Prostate gland (tissue), 2 donors: ENCODE measurements at regions not wholly inside any gene's neighbourhood (a gene's known extent, or its start where the extent isn't known, plus 50 kb on each side); places are given as distances from the start of the nearest gene placed in this dataset.

ENCODE experiments used
- POLR2A ChIP-seq: fragments of 450-650 bp; IDR thresholded peaks from one replicate; pipeline ENCODE4 v1.6.1; 2016; ENCODE audit warnings: antibody characterized with exemption, mild to moderate bottlenecking
- POLR2AphosphoS5 ChIP-seq: sonication (generic); formaldehyde crosslinking; IDR thresholded peaks from one replicate; pipeline ENCODE4 v1.6.1; 2017; ENCODE audit warnings: antibody characterized with exemption
- TF ChIP-seq, protein P1 (sequence below), 4 experiments: fragments of 200-600 bp in 2 of 4; fragments of 450-650 bp in 2 of 4; sonication (generic) in 2 of 4; IDR thresholded peaks; 1 replicate in 3 of 4; 2 replicates in 1 of 4; pipeline ENCODE4 v1.5.1; 2016 to 2019; ENCODE audit warnings: antibody characterized with exemption in 4 of 4, mild to moderate bottlenecking in 2 of 4, moderate library complexity in 2 of 4

- TF ChIP-seq, protein P1, sequence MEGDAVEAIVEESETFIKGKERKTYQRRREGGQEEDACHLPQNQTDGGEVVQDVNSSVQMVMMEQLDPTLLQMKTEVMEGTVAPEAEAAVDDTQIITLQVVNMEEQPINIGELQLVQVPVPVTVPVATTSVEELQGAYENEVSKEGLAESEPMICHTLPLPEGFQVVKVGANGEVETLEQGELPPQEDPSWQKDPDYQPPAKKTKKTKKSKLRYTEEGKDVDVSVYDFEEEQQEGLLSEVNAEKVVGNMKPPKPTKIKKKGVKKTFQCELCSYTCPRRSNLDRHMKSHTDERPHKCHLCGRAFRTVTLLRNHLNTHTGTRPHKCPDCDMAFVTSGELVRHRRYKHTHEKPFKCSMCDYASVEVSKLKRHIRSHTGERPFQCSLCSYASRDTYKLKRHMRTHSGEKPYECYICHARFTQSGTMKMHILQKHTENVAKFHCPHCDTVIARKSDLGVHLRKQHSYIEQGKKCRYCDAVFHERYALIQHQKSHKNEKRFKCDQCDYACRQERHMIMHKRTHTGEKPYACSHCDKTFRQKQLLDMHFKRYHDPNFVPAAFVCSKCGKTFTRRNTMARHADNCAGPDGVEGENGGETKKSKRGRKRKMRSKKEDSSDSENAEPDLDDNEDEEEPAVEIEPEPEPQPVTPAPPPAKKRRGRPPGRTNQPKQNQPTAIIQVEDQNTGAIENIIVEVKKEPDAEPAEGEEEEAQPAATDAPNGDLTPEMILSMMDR (IDR thresholded peaks at IDR 0.05) = no peak
- no peak for TF ChIP-seq POLR2AphosphoS5
- no peak for TF ChIP-seq POLR2A
These were observed 279.1 kb upstream of the IGF1R start for GRCh38 chr15:98369081-98369716.
